IMR-90 (cell line): ENCODE measurements at regions not wholly inside any gene's neighbourhood (a gene's known extent, or its start where the extent isn't known, plus 50 kb on each side); places are given as distances from the start of the nearest gene placed in this dataset.

Experiments
- ATAC-seq: fragments of 200-7000 bp; cut with Tn5 transposase; 2 replicates; pipeline ENCODE4 v1.9.1; 2020; ENCODE audit warnings: low read depth, mild to moderate bottlenecking, moderate library complexity
- BruUV-seq: library from RNA; stranded (reverse); fragments of 400-500 nt; replicated peaks from 2 replicates; lab custom pipeline; 2021; lab: Mats Ljungman, UMichigan
- CTCF ChIA-PET: fragments of 300-600 bp; formaldehyde crosslinking; extraction: SDS; loops from one replicate; lab custom pipeline; 2021; ENCODE audit warnings: antibody characterized with exemption; lab: Yijun Ruan, JAX
- POLR2A ChIA-PET: fragments of 300-600 bp; sonication (Branson Sonifier 250); formaldehyde crosslinking; loops from one replicate; lab custom pipeline; 2022; ENCODE audit warnings: antibody characterized with exemption; ENCODE audit not compliant: unreplicated experiment; lab: Charles Lee
- DNase-seq: peaks from one replicate; pipeline ENCODE4 v3.0.0; 2013
- H2AFZ ChIP-seq: replicated peaks from 2 replicates; pipeline ENCODE3; 2013; ENCODE audit warnings: low read length, mild to moderate bottlenecking; ENCODE audit not compliant: poor library complexity
- H2AK5ac ChIP-seq: 2 replicates; pipeline ENCODE4 v1.6.1; 2013; ENCODE audit warnings: low read depth, low read length, inconsistent platforms
- H2AK9ac ChIP-seq: replicated peaks from 2 replicates; pipeline ENCODE3; 2013; ENCODE audit warnings: mild to moderate bottlenecking, low read depth, low read length, moderate library complexity; ENCODE audit not compliant: poor library complexity
- H2BK120ac ChIP-seq: 2 replicates; pipeline ENCODE4 v1.6.1; 2013; ENCODE audit warnings: low read depth, low read length, inconsistent platforms
- H2BK15ac ChIP-seq: 3 replicates; pipeline ENCODE4 v1.6.1; 2013; ENCODE audit warnings: low read depth, low read length, inconsistent platforms
- H2BK20ac ChIP-seq: 2 replicates; pipeline ENCODE4 v1.6.1; 2013; ENCODE audit warnings: low read depth, mild to moderate bottlenecking, inconsistent platforms, low read length, moderate library complexity
- H2BK5ac ChIP-seq: 2 replicates; pipeline ENCODE4 v1.6.1; 2013; ENCODE audit warnings: mild to moderate bottlenecking, low read depth, low read length, inconsistent platforms; ENCODE audit not compliant: poor library complexity, severe bottlenecking
- H3K14ac ChIP-seq: replicated peaks from 2 replicates; pipeline ENCODE4 v1.6.1; 2013; ENCODE audit warnings: low read depth, low read length, inconsistent platforms
- H3K18ac ChIP-seq: 2 replicates; pipeline ENCODE4 v1.6.1; 2013; ENCODE audit warnings: low read depth, low read length, control low read depth
- H3K23ac ChIP-seq: 2 replicates; pipeline ENCODE4 v1.6.1; 2013; ENCODE audit warnings: low read depth, low read length, inconsistent platforms
- H3K27ac ChIP-seq: 2 replicates; pipeline ENCODE4 v1.5.1; 2013; ENCODE audit warnings: mild to moderate bottlenecking, control low read depth, low read length; ENCODE audit not compliant: insufficient read depth
- H3K27me3 ChIP-seq: 2 replicates; pipeline ENCODE4 v1.6.1; 2013; ENCODE audit warnings: low read length; ENCODE audit not compliant: control insufficient read depth, insufficient read depth
- H3K36me3 ChIP-seq: 2 replicates; pipeline ENCODE4 v1.6.1; 2013; ENCODE audit warnings: low read length, mixed read lengths; ENCODE audit not compliant: control insufficient read depth, insufficient read depth
- H3K4ac ChIP-seq: 2 replicates; pipeline ENCODE4 v1.6.1; 2013; ENCODE audit warnings: low read depth, low read length, inconsistent platforms
- H3K4me1 ChIP-seq: 2 replicates; pipeline ENCODE4 v1.6.1; 2013; ENCODE audit warnings: low read length, mixed read lengths; ENCODE audit not compliant: control insufficient read depth, insufficient read depth
- H3K4me2 ChIP-seq: 2 replicates; pipeline ENCODE4 v1.6.1; 2013; ENCODE audit warnings: low read depth, mild to moderate bottlenecking, control low read depth, low read length, moderate library complexity
- H3K4me3 ChIP-seq: 2 replicates; pipeline ENCODE4 v1.5.1; 2013; ENCODE audit warnings: low read depth, mild to moderate bottlenecking, control low read depth, low read length, moderate library complexity; ENCODE audit not compliant: insufficient read depth
- H3K56ac ChIP-seq: 2 replicates; pipeline ENCODE4 v1.6.1; 2013; ENCODE audit warnings: low read length, inconsistent platforms; ENCODE audit not compliant: insufficient read depth; ENCODE audit errors: extremely low read depth
- H3K79me1 ChIP-seq, 2 experiments: 2 replicates each; pipeline ENCODE4 v1.6.1; 2013; ENCODE audit warnings: low read length in 2 of 2, inconsistent platforms in 1 of 2, low read depth in 1 of 2
- H3K9ac ChIP-seq: 2 replicates; pipeline ENCODE4 v1.6.1; 2013; ENCODE audit warnings: low read depth, low read length, control low read depth
- H3K9me1 ChIP-seq: 2 replicates; pipeline ENCODE4 v1.6.1; 2013; ENCODE audit warnings: low read length, inconsistent platforms; ENCODE audit not compliant: insufficient read depth
- H3K9me3 ChIP-seq: 2 replicates; pipeline ENCODE4 v1.6.1; 2013; ENCODE audit warnings: low read length; ENCODE audit not compliant: control insufficient read depth, insufficient read depth
- H4K20me1 ChIP-seq: 2 replicates; pipeline ENCODE4 v1.6.1; 2013; ENCODE audit warnings: low read length, inconsistent platforms; ENCODE audit not compliant: insufficient read depth
- H4K5ac ChIP-seq: 2 replicates; pipeline ENCODE4 v1.6.1; 2013; ENCODE audit warnings: mild to moderate bottlenecking, low read depth, low read length, control low read depth
- H4K8ac ChIP-seq, 2 experiments: 2 replicates each; pipeline ENCODE4 v1.6.1; 2013; ENCODE audit warnings: low read depth in 2 of 2, low read length in 2 of 2, control low read depth in 1 of 2, inconsistent platforms in 1 of 2
- H4K91ac ChIP-seq: 2 replicates; pipeline ENCODE4 v1.6.1; 2013; ENCODE audit warnings: low read depth, low read length, inconsistent platforms; ENCODE audit not compliant: insufficient read depth
- BHLHE40 ChIP-seq: fragments of 150-350 bp; IDR thresholded peaks from 2 replicates; pipeline ENCODE4 v1.6.1; 2016; ENCODE audit warnings: mild to moderate bottlenecking, low read depth, low read length
- CEBPB ChIP-seq: IDR thresholded peaks from 2 replicates; pipeline ENCODE4 v1.6.1; 2012; ENCODE audit warnings: low read depth, low read length, improper control_type of control experiment
- CHD1 ChIP-seq: IDR thresholded peaks from 2 replicates; pipeline ENCODE4 v1.6.1; 2012; ENCODE audit warnings: low read depth, low read length, improper control_type of control experiment
- ELK1 ChIP-seq: fragments of 150-350 bp; IDR thresholded peaks from 2 replicates; pipeline ENCODE4 v1.6.1; 2016; ENCODE audit warnings: low read depth, mild to moderate bottlenecking, low read length, moderate library complexity, borderline replicate concordance
- MAFK ChIP-seq: IDR thresholded peaks from 2 replicates; pipeline ENCODE4 v1.6.1; 2012; ENCODE audit warnings: low read depth, low read length, improper control_type of control experiment
- NFE2L2 ChIP-seq: fragments of 150-350 bp; IDR thresholded peaks from 2 replicates; pipeline ENCODE4 v1.6.1; 2016; ENCODE audit warnings: low read depth, mild to moderate bottlenecking, low read length
- RAD21 ChIP-seq: IDR thresholded peaks from 2 replicates; pipeline ENCODE4 v1.6.1; 2012; ENCODE audit warnings: low read length, improper control_type of control experiment
- RFX5 ChIP-seq: IDR thresholded peaks from 2 replicates; pipeline ENCODE4 v1.8.0; 2012; ENCODE audit warnings: low read depth, mild to moderate bottlenecking, low read length, moderate library complexity
- WGBS, 2 experiments: methylation state at CpG; one replicate each; pipeline versions ENCODE4 v1.1.5 to v1.1.7; 2013; ENCODE audit warnings: missing lambda C conversion rate in 2 of 2; ENCODE audit not compliant: insufficient read length in 1 of 2; ENCODE audit errors: extremely low coverage in 2 of 2; 5-methylcytosine and 5-hydroxymethylcytosine counted together
- dilution Hi-C: fragments of 300-500 bp; cut with HindIII; formaldehyde crosslinking; loops from one replicate; pipeline ENCODE4 v1.14.3; 2018; ENCODE audit warnings: low sequenced_read_pairs; ENCODE audit not compliant: unreplicated experiment
- in situ Hi-C: fragments of 300-500 bp; cut with MboI; formaldehyde crosslinking; loops from 3 replicates; pipeline ENCODE4 v1.14.3; 2019; ENCODE audit warnings: low sequenced_read_pairs, inconsistent platforms, mixed read lengths
- intact Hi-C: fragments of 100-400 bp; cut with micrococcal nuclease; formaldehyde crosslinking; loops from 2 replicates; pipeline ENCODE4 v1.10.0; 2022

DNA sequence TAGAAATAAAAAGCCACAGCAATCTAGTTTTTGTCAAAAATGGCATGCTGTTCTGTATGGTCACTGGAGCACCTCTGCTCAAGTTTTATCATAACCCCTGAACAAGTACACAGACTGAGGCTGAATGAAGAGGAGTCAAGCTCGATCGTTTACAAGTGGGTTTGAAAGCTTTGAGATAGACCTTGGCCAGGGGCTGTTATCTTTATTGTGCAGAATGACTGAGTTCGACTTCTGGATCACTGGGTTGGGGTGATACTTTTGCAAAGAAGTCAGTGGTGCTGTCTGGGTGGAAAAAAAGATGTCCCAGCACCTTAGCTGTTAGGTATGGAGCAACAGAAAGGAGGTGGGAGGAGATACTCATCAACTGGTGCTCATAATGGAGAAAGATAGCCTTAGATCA is 446.0 kb downstream of the HACE1 start:
- no peak overlapping the region for H3K27ac ChIP-seq
- H3K23ac ChIP-seq = no peak overlapping the region
- no peaks in the 10 kb centered on the region for H3K27me3 ChIP-seq
- H4K91ac ChIP-seq = no peak overlapping the region
- no peak overlapping the region for H2BK120ac ChIP-seq
- H3K79me1 ChIP-seq = no peaks in the 10 kb centered on the region
- no peak overlapping the region for H3K4ac ChIP-seq
- intact Hi-C loops = loop anchor here (10.0 kb wide), 1 partner anchor 1001 kb away; no protein-coding TSS in a partner anchor
- no peak overlapping the region for H2AK9ac ChIP-seq
- ATAC-seq (no peak), DNase-seq (no peak)
- POLR2A ChIA-PET = no interaction called here
- dilution Hi-C loops = no loop called here
- H3K56ac ChIP-seq = no peak overlapping the region
- H3K4me3 ChIP-seq = no peak overlapping the region
- WGBS, 2 experiments = no CpG with 5 or more reads among the region's 3 CpGs
- H2BK20ac ChIP-seq = no peak overlapping the region
- in situ Hi-C loops = no loop called here
- H4K8ac ChIP-seq = no peak overlapping the region
- no peak overlapping the region for H2BK15ac ChIP-seq
- H3K9me1 ChIP-seq = no peaks in the 10 kb centered on the region
- no peak overlapping the region for H3K4me2 ChIP-seq
- no peak overlapping the region for H3K18ac ChIP-seq
- peaks cover 20% of the 10 kb centered on the region; the same call in 1 of the 2 replicates for H3K9me3 ChIP-seq
- H3K4me1 ChIP-seq = no peaks in the 10 kb centered on the region
- no peak overlapping the region for H2AFZ ChIP-seq
- H2BK5ac ChIP-seq = no peak overlapping the region
- no peaks in the 10 kb centered on the region for H3K36me3 ChIP-seq
- CTCF ChIA-PET = no interaction called here
- BruUV-seq = no TSS peak
- H3K9ac ChIP-seq = no peak overlapping the region
- H4K20me1 ChIP-seq = no peaks in the 10 kb centered on the region
- TF ChIP-seq RAD21 = no peak
- no peak for TF ChIP-seq NFE2L2
- TF ChIP-seq ELK1 = no peak
- no peak for TF ChIP-seq CHD1
- no peak for TF ChIP-seq BHLHE40
- TF ChIP-seq RFX5 = no peak
- no peak for TF ChIP-seq MAFK
- no peak for TF ChIP-seq CEBPB
- H2AK5ac ChIP-seq = no peak overlapping the region
- no peak overlapping the region for H3K14ac ChIP-seq
- no peak overlapping the region for H4K5ac ChIP-seq
